Stimulated activated CD8-positive, alpha-beta memory T cell treated with anti-CD3 and anti-CD28 coated beads, Interleukin-4, amount 100 ng/mL, for 24 hours (primary cell): ENCODE measurements at regions not wholly inside any gene's neighbourhood (a gene's known extent, or its start where the extent isn't known, plus 50 kb on each side); places are given as distances from the start of the nearest gene placed in this dataset.
"Not testable (repeated sequence)": the region's sequence is repeated elsewhere in the genome, so short reads cannot be mapped to it uniquely, and the experiment has no call there.

Source experiments
- DNase-seq: peaks from one replicate; pipeline ENCODE4 v3.0.0-alpha.2; 2020; ENCODE audit warnings: low read depth

DNA sequence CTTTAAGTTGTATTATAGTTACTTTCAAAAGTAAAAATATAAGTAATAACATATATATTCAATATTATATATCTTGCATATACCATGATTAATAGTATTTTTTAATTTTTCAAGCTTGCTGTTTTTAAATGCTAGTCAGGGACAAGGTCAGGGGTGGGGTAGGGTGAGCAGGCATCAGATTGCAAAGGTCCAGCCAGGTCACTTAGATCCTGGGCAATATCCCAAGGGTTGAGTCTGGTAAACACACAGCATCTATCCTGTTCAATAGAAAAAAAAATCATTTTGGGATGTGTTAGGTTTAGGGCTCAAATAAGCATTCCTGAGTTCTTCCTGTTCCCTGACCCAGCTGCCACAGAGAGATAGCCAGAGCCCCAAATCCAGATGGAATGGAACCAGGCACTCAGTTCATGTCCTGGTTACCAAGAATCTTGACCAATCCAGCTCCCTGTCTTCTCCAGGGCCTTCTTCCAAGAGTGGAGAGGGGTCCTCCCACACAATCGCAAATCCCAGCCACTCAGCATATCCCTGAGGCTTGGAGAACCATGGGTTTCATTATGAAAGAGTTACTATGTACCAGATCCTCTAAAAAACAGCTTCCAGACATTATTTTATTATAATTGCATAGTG, 134.9 kb upstream of the TOP1 start:
- no peak for DNase-seq

DNA sequence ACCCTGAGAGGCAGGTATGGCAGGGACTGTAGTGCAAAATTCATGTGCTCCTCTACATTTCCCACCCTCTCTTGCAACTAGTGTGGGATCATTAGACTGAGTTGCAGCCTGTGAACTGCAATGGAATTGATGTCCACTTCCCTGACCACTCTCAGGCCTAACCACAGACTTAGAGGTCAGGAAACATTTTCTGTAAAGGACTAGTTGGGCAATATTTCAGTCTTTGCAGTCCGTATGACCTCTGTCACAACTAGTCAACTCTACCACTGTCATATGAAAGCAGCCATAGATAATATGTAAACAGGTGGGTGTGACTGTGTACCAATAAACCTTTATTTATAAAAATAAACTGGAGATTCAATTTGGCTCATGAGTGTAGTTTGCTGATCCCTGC, 134.4 kb upstream of the TOP1 start:
- no peak for DNase-seq

DNA sequence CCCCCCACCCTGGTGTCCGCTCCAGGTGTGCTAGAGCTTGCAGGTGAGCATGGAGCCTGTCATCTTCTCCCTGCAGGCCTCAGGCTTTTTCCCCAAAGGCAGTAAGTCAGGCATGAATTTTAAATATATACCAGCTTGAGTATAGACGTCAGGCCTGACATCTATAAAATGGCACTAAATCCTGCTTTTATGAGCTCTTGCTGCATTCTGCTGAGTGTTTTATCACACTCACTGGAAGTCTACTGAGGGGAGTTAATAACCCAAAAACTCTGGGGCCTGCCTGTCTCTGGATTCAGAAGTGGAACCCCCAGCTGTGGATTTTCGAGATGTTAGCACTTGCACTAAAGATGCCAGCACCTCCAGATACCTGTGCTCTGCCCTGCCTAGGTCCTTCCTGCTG, 133.4 kb upstream of the TOP1 start:
- DNase-seq = no peak

- no peak for DNase-seq
Measured at GRCh38 chr20:40896814-40897700, 131.6 kb upstream of the TOP1 start.

DNA sequence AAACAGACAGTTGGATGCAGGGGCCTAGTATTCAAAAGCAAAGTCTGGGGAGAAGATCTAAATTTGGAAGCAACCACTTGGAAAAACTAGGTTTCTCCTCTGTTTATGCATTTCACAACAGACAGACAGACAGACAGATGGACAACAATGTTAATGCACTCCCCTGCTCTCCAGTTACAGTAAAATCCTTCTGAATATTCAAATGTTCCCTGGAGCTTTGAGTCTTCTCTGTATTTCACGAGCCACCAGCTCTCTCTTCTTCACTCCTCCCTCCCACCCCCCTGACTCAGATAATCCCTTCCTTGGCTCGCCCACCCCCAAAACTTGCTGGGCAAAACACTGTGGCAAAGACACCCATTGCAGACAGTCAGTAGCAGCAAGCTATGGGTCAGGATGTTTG, 129.3 kb upstream of the TOP1 start:
- DNase-seq = no peak

GRCh38 chr20:40900666-40901215, 127.9 kb upstream of the TOP1 start:
- no peak for DNase-seq

DNA sequence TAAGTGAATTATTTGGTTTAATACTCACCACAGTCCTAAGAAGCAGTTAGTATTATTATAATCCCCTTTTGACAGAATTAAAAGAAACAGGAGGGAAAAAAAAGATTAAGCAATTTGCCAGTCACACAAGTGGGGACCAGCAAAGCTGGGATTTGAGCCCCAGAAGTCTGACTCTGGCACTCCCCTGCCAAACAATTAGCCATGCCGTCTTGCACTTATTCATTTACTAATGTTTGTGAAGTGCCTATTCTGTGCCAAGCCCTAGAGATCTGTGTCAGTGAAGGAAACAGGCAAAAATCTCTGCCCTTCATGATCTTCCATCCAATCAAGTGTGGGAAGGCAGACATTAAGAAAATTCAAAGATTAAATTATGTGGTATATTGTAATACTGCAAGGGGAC, 126.0 kb upstream of the TOP1 start:
- no peak for DNase-seq

GRCh38 chr20:40908309-40908708, 120.3 kb upstream of the TOP1 start:
- no peak for DNase-seq

DNA sequence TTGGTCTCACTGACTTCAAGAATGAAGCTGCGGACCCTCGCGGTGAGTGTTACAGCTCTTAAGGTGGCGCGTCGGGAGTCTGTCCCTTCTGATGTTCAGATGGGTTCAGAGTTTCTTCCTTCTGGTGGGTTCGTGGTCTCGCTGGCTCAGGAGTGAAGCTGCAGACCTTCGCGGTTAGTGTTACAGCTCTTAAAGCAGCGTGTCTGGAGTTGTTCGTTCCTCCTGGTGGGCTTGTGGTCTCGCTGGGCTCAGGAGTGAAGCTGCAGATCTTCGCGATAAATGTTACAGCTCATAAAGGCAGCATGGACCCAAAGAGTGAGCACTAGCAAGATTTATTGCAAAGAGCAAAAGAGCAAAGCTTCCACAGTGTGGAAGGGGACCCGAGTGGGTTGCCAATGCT, 119.1 kb upstream of the TOP1 start:
- not testable (repeated sequence) for DNase-seq

DNA sequence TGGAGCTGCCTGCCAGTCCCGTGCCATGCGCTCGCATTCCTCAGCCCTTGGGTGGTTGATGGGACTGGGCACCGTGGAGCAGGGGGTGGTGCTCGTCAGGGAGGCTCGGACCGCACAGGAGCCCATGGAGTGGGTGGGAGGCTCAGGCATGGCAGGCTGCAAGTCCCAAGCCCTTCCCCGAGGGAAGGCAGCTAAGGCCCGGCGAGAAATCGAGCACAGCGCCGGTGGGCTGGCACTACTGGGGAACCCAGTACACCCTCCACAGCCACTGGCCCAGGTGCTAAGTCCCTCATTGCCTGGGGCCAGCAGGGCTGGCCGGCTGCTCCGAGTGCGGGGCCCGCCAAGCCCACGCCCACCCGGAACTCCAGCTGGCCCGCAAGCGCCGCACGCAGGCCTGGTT, 118.2 kb upstream of the TOP1 start:
- DNase-seq = not testable (repeated sequence)

GRCh38 chr20:40911152-40911551, 117.5 kb upstream of the TOP1 start:
- not testable (repeated sequence) for DNase-seq

GRCh38 chr20:40913224-40914185, 115.1 kb upstream of the TOP1 start:
- no peak for DNase-seq

GRCh38 chr20:40915756-40916155, 112.9 kb upstream of the TOP1 start:
- no peak for DNase-seq

DNA sequence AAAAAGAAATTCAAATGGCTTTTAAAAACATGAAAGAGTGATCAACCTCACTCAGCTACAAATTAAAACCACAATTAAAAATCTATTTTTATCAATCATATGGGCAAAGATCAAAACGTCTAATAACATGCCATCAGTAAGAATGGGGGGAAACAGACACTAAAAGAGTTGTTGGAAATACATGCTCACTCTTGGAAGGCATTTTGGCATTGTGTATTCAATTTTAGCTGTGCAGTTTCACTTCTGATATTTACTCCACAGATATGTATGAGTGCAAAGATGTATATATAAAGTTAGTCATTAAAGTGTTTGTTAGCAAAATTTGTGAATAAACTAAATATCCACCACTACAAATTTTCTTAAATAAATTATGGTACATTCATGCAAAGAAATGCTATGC, 112.3 kb upstream of the TOP1 start:
- DNase-seq = no peak

- no peak for DNase-seq
Measured at GRCh38 chr20:40920291-40920690, 108.3 kb upstream of the TOP1 start.

- no peak for DNase-seq
Measured at GRCh38 chr20:40922865-40923264, 105.8 kb upstream of the TOP1 start.

DNA sequence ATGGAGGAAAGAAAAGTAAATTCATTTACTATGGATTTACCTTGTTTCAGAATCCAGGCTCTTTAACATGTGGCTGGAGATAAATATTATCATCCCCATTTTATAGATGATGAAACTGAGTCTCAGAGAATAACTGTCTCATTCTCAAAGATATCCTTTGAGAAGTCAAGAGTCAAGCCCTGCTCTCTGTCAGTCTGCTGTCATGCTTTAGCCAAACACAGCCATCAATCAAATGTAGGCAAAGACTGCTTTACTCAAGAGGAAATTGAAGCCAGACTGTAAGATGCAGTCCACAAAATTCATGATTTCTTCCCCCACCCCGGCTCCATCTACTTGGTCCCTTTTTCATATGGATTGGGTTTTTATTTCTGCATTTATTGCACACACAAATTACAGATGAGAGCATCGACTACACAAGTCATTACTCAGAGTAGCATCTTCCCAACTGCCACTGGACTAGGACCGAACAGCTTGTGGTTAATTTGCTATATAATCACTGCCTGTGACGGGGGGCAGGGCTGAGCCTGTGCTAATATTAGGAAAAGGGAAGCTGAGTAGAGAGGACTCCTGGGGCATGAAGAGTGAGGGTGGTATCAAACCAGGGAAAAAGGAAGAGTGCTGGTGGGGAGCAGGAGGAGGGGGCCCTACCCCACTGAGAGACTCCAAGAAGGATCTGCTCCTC, 102.7 kb upstream of the TOP1 start:
- no peak for DNase-seq

DNA sequence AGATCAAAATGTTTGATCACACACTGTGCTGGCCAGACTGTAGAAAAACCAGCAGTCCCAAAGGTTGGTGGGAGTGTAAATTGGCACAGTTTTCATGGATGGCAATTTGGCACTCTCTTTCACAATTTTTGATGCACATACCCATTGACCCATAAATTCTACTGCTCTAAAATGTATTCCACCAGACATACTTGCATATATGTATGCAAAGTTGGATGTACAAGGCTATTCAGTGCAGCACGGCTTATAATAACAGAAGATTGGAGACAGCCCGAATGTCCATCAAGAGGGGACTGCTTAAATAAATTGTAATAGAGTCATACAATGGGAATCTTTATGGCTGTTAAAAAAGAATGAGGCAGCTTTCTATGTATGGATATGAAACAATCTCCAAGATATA, 101.7 kb upstream of the TOP1 start:
- DNase-seq = no peak

DNA sequence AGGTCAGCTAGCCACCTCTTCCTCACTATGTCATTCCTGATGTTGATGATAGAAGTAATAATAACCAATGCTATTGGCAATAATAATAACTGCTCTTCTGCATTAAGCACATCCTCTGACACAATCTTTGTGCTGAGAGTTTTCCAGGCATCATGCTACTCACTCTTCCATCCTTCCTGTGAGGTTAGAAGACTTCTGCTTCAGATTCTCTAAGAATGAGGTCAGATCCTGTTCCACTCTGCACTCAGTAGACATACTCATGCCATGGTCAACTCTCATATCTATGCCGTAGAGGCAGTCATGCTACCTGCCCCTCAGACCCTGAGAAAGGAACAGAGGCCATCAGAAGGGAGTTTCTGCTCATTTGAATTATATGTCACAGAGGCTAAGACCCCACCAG, 98.1 kb upstream of the TOP1 start:
- no peak for DNase-seq

- no peak for DNase-seq
Measured at GRCh38 chr20:40931410-40932044, 97.1 kb upstream of the TOP1 start.

- no peak for DNase-seq
Measured at GRCh38 chr20:40932436-40932835, 96.2 kb upstream of the TOP1 start.
